Smooth muscle cell (in vitro differentiated cells): ENCODE measurements at regions not wholly inside any gene's neighbourhood (a gene's known extent, or its start where the extent isn't known, plus 50 kb on each side); places are given as distances from the start of the nearest gene placed in this dataset.

ENCODE experiments used
- DNase-seq: peaks from one replicate; lab custom pipeline; 2025; ENCODE audit not compliant: unreplicated experiment; lab: John Stamatoyannopoulos, UW
- H2AFZ ChIP-seq: fragments of 200-600 bp; sonication (generic); 2 replicates; pipeline ENCODE4 v1.6.0; 2016; ENCODE audit warnings: antibody characterized with exemption, low read depth, mild to moderate bottlenecking
- H3F3A ChIP-seq: fragments of 200-600 bp; sonication (generic); 2 replicates; pipeline ENCODE4 v1.6.0; 2017; ENCODE audit warnings: antibody characterized with exemption, low read depth
- H3K27ac ChIP-seq: fragments of 200-600 bp; sonication (generic); 2 replicates; pipeline ENCODE4 v1.5.1; 2016; ENCODE audit warnings: low read depth, mild to moderate bottlenecking
- H3K27me3 ChIP-seq: fragments of 200-600 bp; sonication (generic); 2 replicates; pipeline ENCODE4 v1.6.1; 2016; ENCODE audit warnings: low read depth, mild to moderate bottlenecking
- H3K36me3 ChIP-seq: fragments of 200-600 bp; sonication (generic); 2 replicates; pipeline ENCODE4 v1.5.1; 2016; ENCODE audit warnings: low read depth
- H3K4me1 ChIP-seq: fragments of 200-600 bp; sonication (generic); 2 replicates; pipeline ENCODE4 v1.5.1; 2016; ENCODE audit warnings: low read depth
- H3K4me2 ChIP-seq: fragments of 200-600 bp; sonication (generic); 2 replicates; pipeline ENCODE4 v1.6.0; 2016; ENCODE audit warnings: mild to moderate bottlenecking
- H3K4me3 ChIP-seq: fragments of 200-600 bp; sonication (generic); 2 replicates; pipeline ENCODE4 v1.5.1; 2016; ENCODE audit warnings: mild to moderate bottlenecking
- H3K79me2 ChIP-seq: fragments of 200-600 bp; sonication (generic); 2 replicates; pipeline ENCODE4 v1.6.0; 2016; ENCODE audit warnings: low read depth, mild to moderate bottlenecking
- H3K9ac ChIP-seq: fragments of 200-600 bp; sonication (generic); 2 replicates; pipeline ENCODE4 v1.6.0; 2016; ENCODE audit warnings: low read depth
- H3K9me3 ChIP-seq: fragments of 200-600 bp; sonication (generic); replicated peaks from 2 replicates; pipeline ENCODE4 v1.5.1; 2016; ENCODE audit warnings: low read depth
- H4K20me1 ChIP-seq: fragments of 200-600 bp; sonication (generic); 2 replicates; pipeline ENCODE4 v1.6.0; 2016; ENCODE audit warnings: low read depth
- WGBS: methylation state at CpG from one replicate; pipeline ENCODE4 v1.1.7; 2016; ENCODE audit warnings: low lambda C conversion rate; 5-methylcytosine and 5-hydroxymethylcytosine counted together
- TF ChIP-seq, protein P1 (sequence below): fragments of 200-600 bp; sonication (generic); IDR thresholded peaks from 2 replicates; pipeline ENCODE4 v1.5.1; 2017; ENCODE audit warnings: borderline replicate concordance, mild to moderate bottlenecking, antibody characterized with exemption; ENCODE audit not compliant: insufficient read depth, poor library complexity, severe bottlenecking

DNA sequence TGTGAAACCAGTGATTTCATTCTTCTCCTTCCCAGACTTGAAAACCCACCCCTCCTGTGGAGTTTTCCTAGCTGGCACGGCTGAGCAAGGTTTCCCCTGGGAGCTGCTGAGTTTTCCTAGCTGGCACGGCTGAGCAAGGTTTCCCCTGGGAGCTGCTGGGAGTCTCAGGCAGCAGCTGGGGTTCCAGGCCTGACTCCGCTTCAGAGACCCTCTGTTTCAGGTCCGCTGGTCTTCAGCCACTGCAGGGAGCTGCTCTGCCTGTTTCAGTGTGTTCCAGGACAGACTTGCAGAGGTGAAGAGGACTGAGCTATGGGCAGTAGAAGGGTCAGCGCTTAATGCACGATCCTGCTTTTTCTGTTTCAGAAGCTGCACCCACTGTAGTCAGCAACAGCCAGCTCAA is 104.9 kb downstream of the XRCC2 start:
- Histone ChIP-seq H2AFZ (no peak overlapping the region), H3K27ac (no peak overlapping the region), H3K4me3 (no peak overlapping the region), H3K79me2 (no peaks in the 10 kb centered on the region), H3F3A (no peaks in the 10 kb centered on the region), H3K9ac (no peak overlapping the region), H3K36me3 (no peaks in the 10 kb centered on the region), H4K20me1 (no peaks in the 10 kb centered on the region), H3K9me3 (no peaks in the 10 kb centered on the region), H3K27me3 (no peaks in the 10 kb centered on the region), H3K4me1 (no peaks in the 10 kb centered on the region), H3K4me2 (no peak overlapping the region)
- TF ChIP-seq, protein P1, sequence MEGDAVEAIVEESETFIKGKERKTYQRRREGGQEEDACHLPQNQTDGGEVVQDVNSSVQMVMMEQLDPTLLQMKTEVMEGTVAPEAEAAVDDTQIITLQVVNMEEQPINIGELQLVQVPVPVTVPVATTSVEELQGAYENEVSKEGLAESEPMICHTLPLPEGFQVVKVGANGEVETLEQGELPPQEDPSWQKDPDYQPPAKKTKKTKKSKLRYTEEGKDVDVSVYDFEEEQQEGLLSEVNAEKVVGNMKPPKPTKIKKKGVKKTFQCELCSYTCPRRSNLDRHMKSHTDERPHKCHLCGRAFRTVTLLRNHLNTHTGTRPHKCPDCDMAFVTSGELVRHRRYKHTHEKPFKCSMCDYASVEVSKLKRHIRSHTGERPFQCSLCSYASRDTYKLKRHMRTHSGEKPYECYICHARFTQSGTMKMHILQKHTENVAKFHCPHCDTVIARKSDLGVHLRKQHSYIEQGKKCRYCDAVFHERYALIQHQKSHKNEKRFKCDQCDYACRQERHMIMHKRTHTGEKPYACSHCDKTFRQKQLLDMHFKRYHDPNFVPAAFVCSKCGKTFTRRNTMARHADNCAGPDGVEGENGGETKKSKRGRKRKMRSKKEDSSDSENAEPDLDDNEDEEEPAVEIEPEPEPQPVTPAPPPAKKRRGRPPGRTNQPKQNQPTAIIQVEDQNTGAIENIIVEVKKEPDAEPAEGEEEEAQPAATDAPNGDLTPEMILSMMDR = no peak
- DNase-seq = no peak
- WGBS = 78% methylated on average over 6 of the region's 6 CpGs

DNA sequence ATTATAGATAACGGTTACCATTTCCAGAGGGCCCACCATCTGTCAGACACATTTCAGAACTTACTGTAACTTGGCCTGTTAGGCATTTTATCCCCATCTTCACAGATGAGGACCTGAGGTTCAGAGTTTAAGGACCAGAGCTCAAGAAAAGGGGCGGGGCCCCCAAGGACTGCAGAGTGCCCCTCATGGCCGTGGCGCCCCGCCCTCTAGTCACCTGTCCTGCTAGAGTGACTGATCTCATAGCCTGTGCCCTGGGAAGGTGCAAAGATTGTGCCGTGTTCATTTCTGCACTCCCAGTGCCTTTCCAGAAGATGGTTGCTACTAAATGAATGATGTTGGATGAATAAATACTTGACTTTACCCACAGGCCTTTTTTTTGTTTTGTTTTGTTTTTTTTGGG is 107.0 kb downstream of the XRCC2 start:
- TF ChIP-seq, protein P1 = no peak
- no peak for DNase-seq
- no peak overlapping the region for H3K4me2 ChIP-seq
- no peaks in the 10 kb centered on the region for H3K27me3 ChIP-seq
- H4K20me1 ChIP-seq = no peaks in the 10 kb centered on the region
- H3K4me3 ChIP-seq = no peak overlapping the region
- no peak overlapping the region for H2AFZ ChIP-seq
- H3K4me1 ChIP-seq = no peaks in the 10 kb centered on the region
- H3K79me2 ChIP-seq = no peaks in the 10 kb centered on the region
- H3K36me3 ChIP-seq = no peaks in the 10 kb centered on the region
- H3F3A ChIP-seq = no peaks in the 10 kb centered on the region
- no peak overlapping the region for H3K27ac ChIP-seq
- no peak overlapping the region for H3K9ac ChIP-seq
- 87% methylated on average over 6 of the region's 6 CpGs for WGBS
- H3K9me3 ChIP-seq = no peaks in the 10 kb centered on the region

DNA sequence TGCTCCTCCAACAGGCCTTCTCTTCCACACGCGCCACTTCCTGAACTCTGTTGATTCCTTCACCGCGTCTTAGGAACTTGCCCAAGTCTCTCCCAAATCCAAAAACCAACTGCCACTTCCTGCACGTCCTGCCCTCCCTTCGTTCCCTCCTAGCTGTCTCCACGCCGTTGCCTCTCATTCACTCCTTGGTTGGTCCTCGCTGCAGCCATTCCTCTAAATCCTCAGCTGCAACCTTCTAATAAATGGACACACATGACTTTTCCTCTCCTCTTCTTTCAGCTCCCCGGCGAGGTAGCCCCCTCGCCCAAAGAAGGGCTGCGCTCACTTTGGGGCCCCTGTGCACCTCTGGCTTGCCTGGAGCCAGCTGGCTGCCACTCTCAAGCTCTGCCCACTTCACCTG is 110.2 kb downstream of the XRCC2 start:
- no peak overlapping the region for H2AFZ ChIP-seq
- DNase-seq = no peak
- H3K4me2 ChIP-seq = no peak overlapping the region
- H3K79me2 ChIP-seq = no peaks in the 10 kb centered on the region
- H3F3A ChIP-seq = no peaks in the 10 kb centered on the region
- no peak overlapping the region for H3K9ac ChIP-seq
- 90% methylated on average over 13 of the region's 13 CpGs for WGBS
- H3K4me1 ChIP-seq = no peaks in the 10 kb centered on the region
- H3K9me3 ChIP-seq = no peaks in the 10 kb centered on the region
- no peak overlapping the region for H3K4me3 ChIP-seq
- H3K27ac ChIP-seq = no peak overlapping the region
- H4K20me1 ChIP-seq = no peaks in the 10 kb centered on the region
- no peaks in the 10 kb centered on the region for H3K36me3 ChIP-seq
- TF ChIP-seq, protein P1 = no peak
- no peaks in the 10 kb centered on the region for H3K27me3 ChIP-seq

DNA sequence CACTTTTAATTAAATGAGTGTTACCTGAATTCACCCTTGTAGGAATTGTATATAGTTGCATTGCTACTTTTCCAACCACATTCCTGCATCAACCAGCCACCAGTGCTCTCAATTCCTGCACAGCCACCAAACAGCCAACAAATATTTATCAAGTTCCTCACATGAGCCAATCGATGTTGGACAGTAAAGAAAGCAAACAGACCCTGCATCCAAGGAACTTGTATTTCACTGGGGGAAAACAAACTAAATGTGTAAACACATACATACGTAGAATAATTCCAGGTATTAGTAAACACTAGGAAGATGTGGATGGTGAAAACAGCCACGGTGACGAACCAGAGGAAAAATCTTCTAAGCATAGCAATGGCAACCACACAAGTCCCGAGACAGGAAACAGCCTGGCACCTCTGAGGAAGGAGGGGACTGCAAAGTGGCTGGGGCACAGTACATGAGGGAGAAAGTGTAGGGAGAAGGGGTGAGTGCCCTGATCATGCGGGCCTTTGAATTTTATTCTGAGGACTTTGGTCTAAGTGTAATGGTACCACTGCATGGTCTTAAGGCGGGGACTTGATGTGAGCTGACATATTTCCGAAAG is 111.2 kb downstream of the XRCC2 start:
- no peaks in the 10 kb centered on the region for H3K36me3 ChIP-seq
- H3K4me3 ChIP-seq = no peak overlapping the region
- H3K79me2 ChIP-seq = no peaks in the 10 kb centered on the region
- H3K9me3 ChIP-seq = no peaks in the 10 kb centered on the region
- 89% methylated on average over 8 of the region's 8 CpGs for WGBS
- H3K4me2 ChIP-seq = no peak overlapping the region
- no peaks in the 10 kb centered on the region for H3K27me3 ChIP-seq
- no peaks in the 10 kb centered on the region for H4K20me1 ChIP-seq
- H3K4me1 ChIP-seq = no peaks in the 10 kb centered on the region
- TF ChIP-seq, protein P1 = no peak
- no peak for DNase-seq
- H3K9ac ChIP-seq = no peak overlapping the region
- no peak overlapping the region for H2AFZ ChIP-seq
- H3K27ac ChIP-seq = no peak overlapping the region
- no peaks in the 10 kb centered on the region for H3F3A ChIP-seq
